Sigmoid colon (tissue), 6 donors: ENCODE measurements at regions not wholly inside any gene's neighbourhood (a gene's known extent, or its start where the extent isn't known, plus 50 kb on each side); places are given as distances from the start of the nearest gene placed in this dataset.

Experiments used
- DNase-seq: peaks from one replicate; pipeline ENCODE4 v3.0.0-alpha.2; 2019
- H3K27ac ChIP-seq, 4 donors: fragments of 200-600 bp; sonication (generic); one replicate each; pipeline ENCODE4 v1.5.1; 2016 to 2019; ENCODE audit warnings: mild to moderate bottlenecking in 1 of 4
- H3K27me3 ChIP-seq, 3 donors: fragments of 200-600 bp; sonication (generic); one replicate each; pipeline ENCODE4 v1.5.1; 2019; ENCODE audit warnings: mild to moderate bottlenecking in 1 of 3
- H3K36me3 ChIP-seq, 4 donors: fragments of 200-600 bp; sonication (generic); one replicate each; pipeline ENCODE4 v1.5.1; 2016 to 2019
- H3K4me1 ChIP-seq, 4 donors: fragments of 200-600 bp; sonication (generic); one replicate each; pipeline ENCODE4 v1.5.1; 2017 to 2019
- H3K4me3 ChIP-seq, 4 donors: fragments of 200-600 bp; sonication (generic); one replicate each; pipeline ENCODE4 v1.5.1; 2017 to 2019; ENCODE audit warnings: mild to moderate bottlenecking in 2 of 4, moderate library complexity in 1 of 4
- H3K9me3 ChIP-seq, 4 donors: fragments of 200-600 bp in 3 of 4; sonication (generic) in 3 of 4; one replicate each; pipeline versions ENCODE4 v1.5.1 to v1.6.1; 2013 to 2019
- EP300 ChIP-seq, 4 donors: sonication (generic); formaldehyde crosslinking; IDR thresholded peaks; one replicate each; pipeline ENCODE4 v1.6.1; 2017; ENCODE audit warnings: antibody characterized with exemption in 4 of 4
- POLR2A ChIP-seq, 2 donors: fragments of 450-650 bp; IDR thresholded peaks; one replicate each; pipeline ENCODE4 v1.6.1; 2016; ENCODE audit warnings: antibody characterized with exemption in 2 of 2, mild to moderate bottlenecking in 2 of 2, moderate library complexity in 2 of 2
- POLR2AphosphoS5 ChIP-seq, 4 donors: sonication (generic); formaldehyde crosslinking; IDR thresholded peaks; one replicate each; pipeline ENCODE4 v1.6.1; 2017; ENCODE audit warnings: antibody characterized with exemption in 4 of 4
- WGBS, 2 donors: extraction: QIAGEN DNeasy Blood & Tissue Kit; methylation state at CpG; one replicate each; pipeline ENCODE4 v1.1.7; 2013; 5-methylcytosine and 5-hydroxymethylcytosine counted together
- intact Hi-C: fragments of 100-400 bp; cut with DNase I; formaldehyde crosslinking; loops from one replicate; pipeline ENCODE4 v1.15.1; 2023
- TF ChIP-seq, protein P1 (sequence below), 4 experiments: fragments of 450-650 bp in 3 of 4; fragments of 200-600 bp in 1 of 4; IDR thresholded peaks; one replicate each; pipeline ENCODE4 v1.5.1; 2016 to 2019; ENCODE audit warnings: antibody characterized with exemption in 4 of 4, mild to moderate bottlenecking in 3 of 4, moderate library complexity in 2 of 4
- donor health status: healthy with polysubstance abuse.
- donor health status: healthy.

DNA sequence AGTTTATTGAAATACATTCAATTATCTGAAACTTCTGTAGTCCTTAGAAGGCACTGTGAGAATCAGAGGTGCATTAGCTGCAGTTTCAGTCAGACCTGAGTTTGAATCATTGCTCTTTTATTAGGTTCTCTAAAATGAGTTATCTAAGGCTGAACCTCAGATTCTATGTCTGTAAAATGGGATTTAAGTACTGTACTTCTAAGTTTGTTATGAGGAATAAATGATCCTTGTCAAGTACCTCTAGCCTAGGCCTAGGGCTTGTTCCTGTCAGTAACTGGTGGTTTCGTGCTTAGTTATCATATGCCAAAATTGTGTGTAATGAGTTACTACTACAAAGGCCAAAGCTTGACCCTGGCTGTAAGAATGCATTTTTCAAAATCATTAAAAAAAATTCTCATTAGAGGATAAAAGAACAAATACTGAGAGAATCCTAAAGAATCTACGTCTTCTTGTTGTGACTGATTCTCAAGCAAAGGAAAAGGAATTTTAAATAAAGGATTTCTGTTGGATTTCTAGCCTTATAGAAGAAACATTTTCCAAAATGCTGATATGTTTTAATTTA, 65.8 kb downstream of the SLIT2 start:
- intact Hi-C loops = no loop called here
- H3K4me1 ChIP-seq = peaks cover 0 to 31% (median 7%) of the 10 kb centered on the region in 4 donors
- DNase-seq = no peak
- WGBS, 2 donors = 78 to 82% methylated on average over 2 of the region's 2 CpGs
- no peak overlapping the region for H3K4me3 ChIP-seq
- peak overlapping the region in 1 of 4 donors; percentile 17 for H3K27ac ChIP-seq
- no peaks in the 10 kb centered on the region for H3K27me3 ChIP-seq
- H3K9me3 ChIP-seq = no peaks in the 10 kb centered on the region
- TF ChIP-seq EP300 (IDR thresholded peaks at IDR 0.05) = no peak
- no peak for TF ChIP-seq POLR2AphosphoS5 (IDR thresholded peaks at IDR 0.05)
- TF ChIP-seq, protein P1, sequence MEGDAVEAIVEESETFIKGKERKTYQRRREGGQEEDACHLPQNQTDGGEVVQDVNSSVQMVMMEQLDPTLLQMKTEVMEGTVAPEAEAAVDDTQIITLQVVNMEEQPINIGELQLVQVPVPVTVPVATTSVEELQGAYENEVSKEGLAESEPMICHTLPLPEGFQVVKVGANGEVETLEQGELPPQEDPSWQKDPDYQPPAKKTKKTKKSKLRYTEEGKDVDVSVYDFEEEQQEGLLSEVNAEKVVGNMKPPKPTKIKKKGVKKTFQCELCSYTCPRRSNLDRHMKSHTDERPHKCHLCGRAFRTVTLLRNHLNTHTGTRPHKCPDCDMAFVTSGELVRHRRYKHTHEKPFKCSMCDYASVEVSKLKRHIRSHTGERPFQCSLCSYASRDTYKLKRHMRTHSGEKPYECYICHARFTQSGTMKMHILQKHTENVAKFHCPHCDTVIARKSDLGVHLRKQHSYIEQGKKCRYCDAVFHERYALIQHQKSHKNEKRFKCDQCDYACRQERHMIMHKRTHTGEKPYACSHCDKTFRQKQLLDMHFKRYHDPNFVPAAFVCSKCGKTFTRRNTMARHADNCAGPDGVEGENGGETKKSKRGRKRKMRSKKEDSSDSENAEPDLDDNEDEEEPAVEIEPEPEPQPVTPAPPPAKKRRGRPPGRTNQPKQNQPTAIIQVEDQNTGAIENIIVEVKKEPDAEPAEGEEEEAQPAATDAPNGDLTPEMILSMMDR (IDR thresholded peaks at IDR 0.05) = no peak
- no peak for TF ChIP-seq POLR2A (IDR thresholded peaks at IDR 0.05)
- no peaks in the 10 kb centered on the region for H3K36me3 ChIP-seq

DNA sequence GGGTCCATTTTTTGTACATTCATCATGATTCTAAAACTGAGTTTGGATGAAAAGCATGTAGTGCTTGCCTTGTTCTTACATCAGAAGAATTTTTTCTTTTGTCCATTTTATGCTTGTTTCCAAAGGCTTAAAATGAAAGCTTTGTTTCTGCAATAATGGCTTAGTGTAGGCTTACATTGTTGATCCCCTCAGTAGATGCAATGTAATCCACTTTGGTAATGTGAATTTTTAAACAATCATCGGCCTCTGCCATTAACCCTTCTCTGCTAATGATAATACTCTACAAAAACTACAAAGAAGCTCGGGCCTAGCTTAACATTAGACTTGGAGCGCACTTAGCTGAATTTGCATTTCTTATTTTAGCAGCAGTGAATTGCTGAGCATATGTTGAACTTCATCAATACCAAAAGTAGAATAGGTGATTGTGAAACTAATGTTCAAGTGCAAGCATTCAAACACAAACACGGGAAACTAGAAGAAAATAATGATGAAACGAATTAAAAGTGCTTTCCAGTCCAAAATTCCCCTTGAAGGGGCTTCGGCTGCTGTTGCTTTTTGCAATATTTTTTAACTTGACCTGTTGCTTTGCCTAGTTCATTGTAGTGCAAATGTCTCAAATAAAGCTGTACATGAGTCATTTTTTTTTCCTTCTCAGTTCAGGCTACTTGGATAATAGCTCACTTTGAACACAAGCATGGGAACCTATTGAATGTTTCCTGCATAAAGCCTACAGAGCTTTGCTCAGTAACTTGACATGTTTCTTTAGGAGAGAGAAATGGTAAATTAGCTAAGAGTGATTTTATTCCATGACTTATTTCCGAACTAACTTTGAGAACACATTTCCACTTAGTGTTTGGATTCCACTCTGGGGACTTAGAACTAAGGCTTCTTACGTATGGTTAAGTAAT, 66.5 kb downstream of the SLIT2 start:
- DNase-seq = no peak
- Histone ChIP-seq H3K4me3 (no peak overlapping the region), H3K27ac (peak overlapping the region in 1 of 4 donors; percentile 17), H3K9me3 (no peaks in the 10 kb centered on the region), H3K27me3 (no peaks in the 10 kb centered on the region), H3K4me1 (peaks cover 0 to 30% (median 7%) of the 10 kb centered on the region in 4 donors), H3K36me3 (no peaks in the 10 kb centered on the region)
- intact Hi-C loops = no loop called here
- TF ChIP-seq EP300 (IDR thresholded peaks at IDR 0.05) (no peak), POLR2AphosphoS5 (IDR thresholded peaks at IDR 0.05) (no peak), POLR2A (IDR thresholded peaks at IDR 0.05) (no peak)
- TF ChIP-seq, protein P1 (IDR thresholded peaks at IDR 0.05) = no peak
- WGBS, 2 donors = 77 to 79% methylated on average over 8 of the region's 8 CpGs

GRCh38 chr4:20318909-20319277, 67.2 kb downstream of the SLIT2 start:
- intact Hi-C loops = no loop called here
- TF ChIP-seq POLR2AphosphoS5 (IDR thresholded peaks at IDR 0.05) = no peak
- no peak for TF ChIP-seq POLR2A (IDR thresholded peaks at IDR 0.05)
- no peak for TF ChIP-seq EP300 (IDR thresholded peaks at IDR 0.05)
- TF ChIP-seq, protein P1 (IDR thresholded peaks at IDR 0.05) = no peak
- H3K36me3 ChIP-seq = no peaks in the 10 kb centered on the region
- no peaks in the 10 kb centered on the region for H3K27me3 ChIP-seq
- DNase-seq = no peak
- WGBS, 2 donors = 84 to 89% methylated on average over 1 of the region's 1 CpG
- peaks cover 0 to 24% (median 7%) of the 10 kb centered on the region in 4 donors for H3K4me1 ChIP-seq
- no peak overlapping the region for H3K27ac ChIP-seq
- no peak overlapping the region for H3K4me3 ChIP-seq
- no peaks in the 10 kb centered on the region for H3K9me3 ChIP-seq

- Histone ChIP-seq H3K4me3 (no peak overlapping the region), H3K9me3 (no peaks in the 10 kb centered on the region), H3K27ac (no peak overlapping the region), H3K4me1 (peaks cover 0 to 24% (median 7%) of the 10 kb centered on the region in 4 donors), H3K36me3 (no peaks in the 10 kb centered on the region), H3K27me3 (no peaks in the 10 kb centered on the region)
- intact Hi-C loops = no loop called here
- 86 to 92% methylated on average over 6 of the region's 6 CpGs for WGBS, 2 donors
- TF ChIP-seq, protein P1 (IDR thresholded peaks at IDR 0.05) = no peak
- TF ChIP-seq POLR2A (IDR thresholded peaks at IDR 0.05) = no peak
- TF ChIP-seq POLR2AphosphoS5 (IDR thresholded peaks at IDR 0.05) = no peak
- TF ChIP-seq EP300 (IDR thresholded peaks at IDR 0.05) = no peak
- DNase-seq = no peak
Measured at GRCh38 chr4:20319825-20320612, 68.3 kb downstream of the SLIT2 start.
